Tibial artery (tissue), 4 donors: ENCODE measurements at regions not wholly inside any gene's neighbourhood (a gene's known extent, or its start where the extent isn't known, plus 50 kb on each side); places are given as distances from the start of the nearest gene placed in this dataset.

ENCODE experiments used
- DNase-seq, 2 donors: peaks; one replicate each; pipeline ENCODE4 v3.0.0-alpha.2; 2019
- H3K27ac ChIP-seq, 2 donors: fragments of 200-600 bp; sonication (generic) in 1 of 2; 1 replicate in 1 of 2; 2 replicates in 1 of 2; pipeline ENCODE4 v1.5.1; 2018 to 2019; ENCODE audit warnings: mild to moderate bottlenecking in 1 of 2
- H3K27me3 ChIP-seq, 2 donors: fragments of 200-600 bp; sonication (generic) in 1 of 2; one replicate each; pipeline versions ENCODE4 v1.5.1 to v1.6.0; 2016 to 2019
- H3K36me3 ChIP-seq, 3 donors: fragments of 200-600 bp; sonication (generic) in 2 of 3; one replicate each; pipeline ENCODE4 v1.5.1; 2016 to 2019; ENCODE audit warnings: mild to moderate bottlenecking in 2 of 3
- H3K4me1 ChIP-seq, 4 donors: fragments of 200-600 bp; sonication (generic) in 2 of 4; 1 replicate in 3 of 4; 2 replicates in 1 of 4; pipeline ENCODE4 v1.5.1; 2016 to 2019
- H3K4me3 ChIP-seq, 2 donors: fragments of 200-600 bp; sonication (generic) in 1 of 2; 1 replicate in 1 of 2; 2 replicates in 1 of 2; pipeline ENCODE4 v1.5.1; 2018 to 2019; ENCODE audit warnings: mild to moderate bottlenecking in 2 of 2
- H3K9me3 ChIP-seq, 3 donors: fragments of 200-600 bp; sonication (generic) in 1 of 3; one replicate each; pipeline ENCODE4 v1.5.1; 2016 to 2019
- intact Hi-C: fragments of 100-400 bp; cut with DNase I; formaldehyde crosslinking; loops from one replicate; pipeline ENCODE4 v1.15.0; 2023; ENCODE audit warnings: low total_unique reads
- TF ChIP-seq, protein P1 (sequence below), 2 experiments: fragments of 200-600 bp in 1 of 2; fragments of 450-650 bp in 1 of 2; IDR thresholded peaks; one replicate each; pipeline ENCODE4 v1.5.1; 2017 to 2019; ENCODE audit warnings: antibody characterized with exemption in 2 of 2, mild to moderate bottlenecking in 1 of 2, moderate library complexity in 1 of 2

DNA sequence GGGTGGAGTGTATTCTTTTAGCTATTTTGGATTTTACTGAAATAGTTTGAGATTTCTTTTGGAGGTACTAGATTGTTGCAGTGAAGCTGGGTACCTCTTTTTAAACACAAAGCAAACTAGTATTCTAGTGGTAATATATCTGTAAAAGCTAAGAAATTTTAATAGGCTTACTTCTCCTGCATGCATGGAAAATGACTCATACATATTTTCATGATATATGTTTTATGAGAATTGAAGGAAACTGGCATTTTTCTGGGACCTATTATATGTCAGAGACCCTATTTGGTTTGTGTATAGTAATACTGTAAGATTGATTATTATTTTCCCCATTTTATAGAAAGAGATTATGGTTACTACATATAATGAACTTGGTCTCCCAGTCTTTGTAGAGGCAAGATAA, 851.0 kb downstream of the DIPK2A start:
- Histone ChIP-seq H3K4me3 (no peak overlapping the region), H3K9me3 (no peaks in the 10 kb centered on the region), H3K27me3 (no peaks in the 10 kb centered on the region), H3K27ac (no peak overlapping the region), H3K4me1 (no peaks in the 10 kb centered on the region), H3K36me3 (no peaks in the 10 kb centered on the region)
- no peak for DNase-seq
- TF ChIP-seq, protein P1, sequence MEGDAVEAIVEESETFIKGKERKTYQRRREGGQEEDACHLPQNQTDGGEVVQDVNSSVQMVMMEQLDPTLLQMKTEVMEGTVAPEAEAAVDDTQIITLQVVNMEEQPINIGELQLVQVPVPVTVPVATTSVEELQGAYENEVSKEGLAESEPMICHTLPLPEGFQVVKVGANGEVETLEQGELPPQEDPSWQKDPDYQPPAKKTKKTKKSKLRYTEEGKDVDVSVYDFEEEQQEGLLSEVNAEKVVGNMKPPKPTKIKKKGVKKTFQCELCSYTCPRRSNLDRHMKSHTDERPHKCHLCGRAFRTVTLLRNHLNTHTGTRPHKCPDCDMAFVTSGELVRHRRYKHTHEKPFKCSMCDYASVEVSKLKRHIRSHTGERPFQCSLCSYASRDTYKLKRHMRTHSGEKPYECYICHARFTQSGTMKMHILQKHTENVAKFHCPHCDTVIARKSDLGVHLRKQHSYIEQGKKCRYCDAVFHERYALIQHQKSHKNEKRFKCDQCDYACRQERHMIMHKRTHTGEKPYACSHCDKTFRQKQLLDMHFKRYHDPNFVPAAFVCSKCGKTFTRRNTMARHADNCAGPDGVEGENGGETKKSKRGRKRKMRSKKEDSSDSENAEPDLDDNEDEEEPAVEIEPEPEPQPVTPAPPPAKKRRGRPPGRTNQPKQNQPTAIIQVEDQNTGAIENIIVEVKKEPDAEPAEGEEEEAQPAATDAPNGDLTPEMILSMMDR (IDR thresholded peaks at IDR 0.05), result no peak
- intact Hi-C loops, result no loop called here

DNA sequence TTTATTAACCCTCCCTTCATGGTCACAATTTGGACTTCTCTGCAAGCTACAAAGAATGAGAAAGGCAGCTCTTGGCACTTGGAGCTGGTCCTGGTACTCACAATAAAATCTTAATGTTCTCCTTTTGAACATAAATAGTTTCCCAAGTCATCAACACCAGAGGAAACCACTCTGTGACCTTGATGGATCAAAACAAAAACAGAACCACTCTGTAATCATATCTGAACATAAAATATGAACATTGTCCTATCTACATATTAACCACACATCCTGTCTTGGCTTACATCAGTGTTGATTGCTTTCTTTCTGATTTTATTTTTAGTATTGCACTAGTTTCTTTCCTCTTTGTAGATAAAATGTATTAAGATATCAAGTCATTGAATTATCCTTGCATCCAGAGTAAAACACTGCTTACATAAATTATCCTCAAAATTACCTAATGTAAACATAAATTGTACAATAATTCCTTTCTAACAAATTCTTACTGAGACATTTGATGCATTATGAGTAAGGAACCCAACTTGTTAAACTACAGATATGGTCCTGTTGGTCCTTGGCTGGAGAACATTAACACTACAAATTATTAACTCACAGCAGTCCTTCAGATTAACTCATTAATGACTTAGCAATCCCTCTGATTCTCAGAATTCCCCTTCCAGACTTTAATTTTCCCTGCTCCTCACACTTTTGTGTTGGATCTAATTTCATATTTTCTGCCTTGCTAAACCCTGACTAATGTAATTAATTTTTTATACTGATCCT, 860.5 kb downstream of the DIPK2A start:
- DNase-seq, result no peak
- intact Hi-C loops, result no loop called here
- Histone ChIP-seq H3K4me3 (no peak overlapping the region), H3K27me3 (no peaks in the 10 kb centered on the region), H3K4me1 (no peaks in the 10 kb centered on the region), H3K27ac (no peak overlapping the region), H3K36me3 (no peaks in the 10 kb centered on the region), H3K9me3 (peaks cover 0 to 4% (median 0%) of the 10 kb centered on the region in 3 donors)
- TF ChIP-seq, protein P1 (IDR thresholded peaks at IDR 0.05), result no peak

DNA sequence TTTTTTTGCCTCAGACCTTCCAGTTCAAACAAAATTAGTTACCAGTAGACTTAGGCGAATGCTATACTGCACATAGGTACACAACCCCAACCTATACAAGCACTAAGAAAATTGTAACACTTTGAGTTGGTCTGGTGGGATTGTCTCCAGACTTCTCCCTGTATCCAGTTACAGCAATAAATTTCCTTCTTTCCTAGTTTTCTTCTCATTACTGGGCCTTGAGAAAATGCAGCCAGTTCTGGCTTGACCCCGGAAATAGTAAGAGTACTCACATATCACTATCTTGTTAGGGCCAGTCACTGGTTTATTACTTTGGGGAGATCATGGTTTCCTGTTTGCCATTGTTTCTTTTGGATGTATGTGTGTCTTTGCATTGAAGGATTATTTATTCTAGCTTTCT, 868.4 kb downstream of the DIPK2A start:
- Histone ChIP-seq H3K27me3 (no peaks in the 10 kb centered on the region), H3K4me3 (no peak overlapping the region), H3K9me3 (peaks cover 0 to 9% (median 0%) of the 10 kb centered on the region in 3 donors), H3K27ac (no peak overlapping the region), H3K36me3 (no peaks in the 10 kb centered on the region), H3K4me1 (no peaks in the 10 kb centered on the region)
- intact Hi-C loops, result no loop called here
- no peak for DNase-seq
- TF ChIP-seq, protein P1 (IDR thresholded peaks at IDR 0.05), result no peak

DNA sequence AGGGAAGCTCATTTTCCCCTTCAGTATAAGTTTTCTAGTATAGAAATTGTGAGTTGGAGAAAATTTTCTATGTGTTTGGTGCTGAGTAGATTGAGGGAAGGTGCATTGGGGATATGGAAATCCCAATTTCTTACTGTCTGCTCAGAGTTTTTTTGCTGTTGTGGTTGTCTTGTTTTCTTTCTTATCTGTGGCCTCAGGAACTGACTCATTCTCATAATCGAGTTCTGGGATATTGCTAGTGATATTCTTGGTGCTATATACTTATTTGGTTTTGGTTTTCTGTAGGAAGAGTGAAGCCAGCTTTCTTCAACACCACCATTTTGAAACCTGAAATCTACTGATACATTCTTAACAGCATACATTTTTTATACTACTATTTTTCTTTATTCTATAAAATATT, 869.2 kb downstream of the DIPK2A start:
- H3K4me1 ChIP-seq, result no peaks in the 10 kb centered on the region
- no peaks in the 10 kb centered on the region for H3K27me3 ChIP-seq
- intact Hi-C loops, result no loop called here
- no peak overlapping the region for H3K27ac ChIP-seq
- no peaks in the 10 kb centered on the region for H3K36me3 ChIP-seq
- H3K4me3 ChIP-seq, result no peak overlapping the region
- TF ChIP-seq, protein P1 (IDR thresholded peaks at IDR 0.05), result no peak
- no peak for DNase-seq
- peaks cover 0 to 9% (median 0%) of the 10 kb centered on the region in 3 donors for H3K9me3 ChIP-seq

DNA sequence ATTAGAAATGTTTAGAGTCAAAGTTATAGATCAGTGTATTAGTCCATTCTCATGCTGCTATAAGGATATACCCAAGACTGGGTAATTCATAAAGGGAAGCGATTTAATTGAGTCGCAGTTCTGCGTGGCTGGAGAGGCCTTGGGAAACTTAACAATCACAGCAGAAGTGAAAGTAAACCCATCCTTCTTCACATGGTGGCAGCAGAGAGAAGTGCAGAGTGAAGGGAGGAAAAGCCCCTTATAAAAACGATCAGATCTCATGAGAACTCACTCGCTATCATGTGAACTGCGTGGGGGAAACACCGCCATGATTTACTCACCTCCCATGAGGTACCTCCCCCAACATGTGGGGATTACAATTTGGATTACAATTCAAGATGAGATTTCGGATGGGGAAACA, 871.5 kb downstream of the DIPK2A start:
- H3K4me1 ChIP-seq, result no peaks in the 10 kb centered on the region
- no peak overlapping the region for H3K27ac ChIP-seq
- H3K9me3 ChIP-seq, result peaks cover 0 to 9% (median 0%) of the 10 kb centered on the region in 3 donors
- no peak overlapping the region for H3K4me3 ChIP-seq
- TF ChIP-seq, protein P1 (IDR thresholded peaks at IDR 0.05), result no peak
- DNase-seq, result no peak
- no peaks in the 10 kb centered on the region for H3K36me3 ChIP-seq
- intact Hi-C loops, result no loop called here
- H3K27me3 ChIP-seq, result no peaks in the 10 kb centered on the region
